GM12878 (cell line): ENCODE measurements at regions not wholly inside any gene's neighbourhood (a gene's known extent, or its start where the extent isn't known, plus 50 kb on each side); places are given as distances from the start of the nearest gene placed in this dataset.

ENCODE experiments used
- ATAC-seq: fragments of 200-7000 bp; cut with Tn5 transposase; 3 replicates; pipeline ENCODE4 v1.9.1; 2020; ENCODE audit warnings: mild to moderate bottlenecking, moderate library complexity
- BruUV-seq: library from RNA; stranded (reverse); fragments of 400-500 nt; replicated peaks from 2 replicates; lab custom pipeline; 2021; lab: Mats Ljungman, UMichigan
- CTCF ChIA-PET: fragments of 300-600 bp; sonication (Branson Sonifier 250); formaldehyde crosslinking; extraction: SDS; loops from one replicate; lab custom pipeline; 2021; ENCODE audit warnings: inconsistent platforms; lab: Yijun Ruan, JAX
- POLR2A ChIA-PET: fragments of 350-600 bp; formaldehyde crosslinking; extraction: SDS; loops from one replicate; lab custom pipeline; 2021; ENCODE audit warnings: inconsistent platforms; lab: Charles Lee
- RAD21 ChIA-PET: fragments of 300-600 bp; sonication (Branson Sonifier 250); formaldehyde crosslinking; loops from one replicate; lab custom pipeline; 2023; ENCODE audit warnings: antibody characterized with exemption; ENCODE audit not compliant: unreplicated experiment; lab: Charles Lee
- SMC1A ChIA-PET: fragments of 300-600 bp; sonication (Branson Sonifier 250); formaldehyde crosslinking; loops from one replicate; lab custom pipeline; 2023; ENCODE audit not compliant: unreplicated experiment, uncharacterized antibody; lab: Charles Lee
- DNase-seq: peaks from one replicate; pipeline ENCODE4 v3.0.0-alpha.2; 2011; ENCODE audit warnings: low read depth, low spot score
- FAIRE-seq: peaks from 3 replicates; lab custom pipeline; 2011; peaks lifted over from hg19 to GRCh38; lab: Jason Lieb, UNC
- H2AFZ ChIP-seq: 2 replicates; pipeline ENCODE4 v1.6.0; 2011; ENCODE audit warnings: low read depth, low read length, control low read depth; ENCODE audit not compliant: control insufficient read depth
- H3K27ac ChIP-seq: 2 replicates; pipeline ENCODE4 v1.5.1; 2011; ENCODE audit warnings: control low read depth; ENCODE audit not compliant: control insufficient read depth, insufficient read depth
- H3K27me3 ChIP-seq, 2 experiments: replicated peaks in 1 of 2; 2 replicates each; pipeline versions ENCODE4 v1.6.0 to v1.6.1; 2011; ENCODE audit warnings: low read length in 1 of 2; ENCODE audit not compliant: control insufficient read depth in 2 of 2, insufficient read depth in 2 of 2
- H3K36me3 ChIP-seq, 2 experiments: 2 replicates each; pipeline ENCODE4 v1.5.1; 2011; ENCODE audit warnings: low read length in 1 of 2; ENCODE audit not compliant: control insufficient read depth in 2 of 2, insufficient read depth in 2 of 2
- H3K4me1 ChIP-seq: 2 replicates; pipeline ENCODE4 v1.6.1; 2011; ENCODE audit warnings: mild to moderate bottlenecking, low read length, moderate library complexity, mixed read lengths; ENCODE audit not compliant: control insufficient read depth, insufficient read depth
- H3K4me2 ChIP-seq: 2 replicates; pipeline ENCODE4 v1.6.0; 2011; ENCODE audit warnings: control low read depth; ENCODE audit not compliant: control insufficient read depth, insufficient read depth
- H3K4me3 ChIP-seq: fragments of 200-600 bp; sonication (generic); 2 replicates; pipeline ENCODE4 v1.5.1; 2016
- H3K79me2 ChIP-seq: 2 replicates; pipeline ENCODE4 v1.6.0; 2011; ENCODE audit warnings: low read length; ENCODE audit not compliant: control insufficient read depth, insufficient read depth
- H3K9ac ChIP-seq: 2 replicates; pipeline ENCODE4 v1.8.0; 2011; ENCODE audit warnings: low read length, control low read depth, mixed read lengths; ENCODE audit not compliant: control insufficient read depth, insufficient read depth
- H3K9me3 ChIP-seq: replicated peaks from 3 replicates; pipeline ENCODE4 v1.5.1; 2011; ENCODE audit warnings: mild to moderate bottlenecking, low read length; ENCODE audit not compliant: control insufficient read depth, insufficient read depth
- H4K20me1 ChIP-seq: 2 replicates; pipeline ENCODE4 v1.6.0; 2011; ENCODE audit not compliant: control insufficient read depth, insufficient read depth
- CEBPZ ChIP-seq: fragments of 150-350 bp; IDR thresholded peaks from 2 replicates; pipeline ENCODE4 v1.6.1; 2016; ENCODE audit warnings: low read depth, low read length
- CHD2 ChIP-seq: IDR thresholded peaks from 2 replicates; pipeline ENCODE4 v1.6.1; 2011; ENCODE audit warnings: low read depth, low read length, improper control_type of control experiment, borderline replicate concordance
- ETV6 ChIP-seq, 2 experiments: fragments of 450-650 bp in 1 of 2; IDR thresholded peaks in 1 of 2; conservative IDR thresholded peaks in 1 of 2; 2 replicates each; pipeline ENCODE4 v1.6.1; 2014; ENCODE audit warnings: antibody characterized with exemption in 1 of 2, borderline replicate concordance in 1 of 2, low read depth in 1 of 2, mild to moderate bottlenecking in 1 of 2, moderate library complexity in 1 of 2
- SMAD1 ChIP-seq: fragments of 450-650 bp; IDR thresholded peaks from 2 replicates; pipeline ENCODE4 v1.6.1; 2018; ENCODE audit warnings: mild to moderate bottlenecking, low read depth; ENCODE audit not compliant: partially characterized antibody
- SMC3 ChIP-seq: IDR thresholded peaks from 2 replicates; pipeline ENCODE4 v1.6.1; 2011; ENCODE audit warnings: low read length, improper control_type of control experiment, borderline replicate concordance
- SREBF1 ChIP-seq: IDR thresholded peaks from 2 replicates; pipeline ENCODE4 v1.6.1; 2012; ENCODE audit warnings: mild to moderate bottlenecking, low read length
- ZBTB40 ChIP-seq: fragments of 450-650 bp; IDR thresholded peaks from 2 replicates; pipeline ENCODE4 v1.6.1; 2016; ENCODE audit warnings: mild to moderate bottlenecking, moderate library complexity, borderline replicate concordance
- WGBS: methylation state at CpG from one replicate; pipeline ENCODE4 v1.1.6; 2016; ENCODE audit warnings: low lambda C conversion rate; ENCODE audit not compliant: insufficient replicate concordance, insufficient coverage; ENCODE audit errors: missing lambda C conversion rate; 5-methylcytosine and 5-hydroxymethylcytosine counted together
- in situ Hi-C: fragments of 300-500 bp; cut with MboI; formaldehyde crosslinking; loops from 9 replicates; pipeline ENCODE4 v1.14.3; 2018; ENCODE audit warnings: mixed read lengths
- intact Hi-C: fragments of 100-400 bp; cut with micrococcal nuclease; formaldehyde crosslinking; loops from one replicate; pipeline ENCODE4 v1.14.2; 2022; ENCODE audit not compliant: unreplicated experiment

- no peaks in the 10 kb centered on the region for H4K20me1 ChIP-seq
- no peak for DNase-seq
- H3K27me3 ChIP-seq: no peaks in the 10 kb centered on the region
- POLR2A ChIA-PET: no interaction called here
- in situ Hi-C loops: no loop called here
- TF ChIP-seq ETV6 (conservative IDR thresholded peaks at IDR 0.05 in 1 of 2, IDR thresholded peaks at IDR 0.05 in 1 of 2; ENCODE audit: borderline replicate concordance in 1 of 2, low read depth in 1 of 2) (no peak), SMAD1 (no peak), SREBF1 (no peak), CEBPZ (no peak), SMC3 (no peak), CHD2 (no peak), ZBTB40 (no peak)
- TF ChIP-seq, all 136 proteins: peak for 0
- Histone ChIP-seq H3K27ac (no peak overlapping the region), H3K9me3 (no peaks in the 10 kb centered on the region), H3K36me3 (no peaks in the 10 kb centered on the region), H3K9ac (no peak overlapping the region), H3K4me1 (no peaks in the 10 kb centered on the region), H3K4me3 (no peak overlapping the region), H2AFZ (no peak overlapping the region), H3K4me2 (no peak overlapping the region), H3K79me2 (no peaks in the 10 kb centered on the region)
- RAD21 ChIA-PET: no interaction called here
- SMC1A ChIA-PET: no interaction called here
- intact Hi-C loops: no loop called here
- WGBS: 45% methylated on average over 5 of the region's 5 CpGs
- no peak for FAIRE-seq
- CTCF ChIA-PET: no interaction called here
- no peak for ATAC-seq
- BruUV-seq: no TSS peak
Measured at GRCh38 chr2:208929139-208929864, 494.5 kb upstream of the MAP2 start.
